CD4-positive, alpha-beta T cell (primary cell): ENCODE measurements at regions not wholly inside any gene's neighbourhood (a gene's known extent, or its start where the extent isn't known, plus 50 kb on each side); places are given as distances from the start of the nearest gene placed in this dataset.

ENCODE experiments used
- ATAC-seq: fragments of 200-7000 bp; cut with Tn5 transposase; one replicate; pipeline ENCODE4 v1.10.0; 2022; ENCODE audit warnings: mild to moderate bottlenecking; ENCODE audit not compliant: poor library complexity
- CTCF ChIA-PET: fragments of 350-600 bp; sonication (Branson Sonifier 250); formaldehyde crosslinking; loops from one replicate; lab custom pipeline; 2021; ENCODE audit warnings: antibody characterized with exemption, inconsistent platforms; lab: Charles Lee
- POLR2A ChIA-PET: fragments of 350-600 bp; sonication (Branson Sonifier 250); formaldehyde crosslinking; loops from one replicate; lab custom pipeline; 2021; ENCODE audit warnings: antibody characterized with exemption, inconsistent platforms; lab: Charles Lee
- DNase-seq, 14 experiments: peaks; one replicate each; pipeline ENCODE4 v3.0.0-alpha.2; 2013 to 2020; ENCODE audit warnings: mixed read lengths in 2 of 14
- H3K27ac ChIP-seq, 2 donors: one replicate each; pipeline versions ENCODE4 v1.5.1 to v1.7.0; 2013; ENCODE audit warnings: low read length in 2 of 2, low read depth in 1 of 2, mild to moderate bottlenecking in 1 of 2
- H3K27me3 ChIP-seq, 2 experiments: 1 replicate in 1 of 2; 2 replicates in 1 of 2; pipeline versions ENCODE4 v1.6.1 to v1.7.0; 2013; ENCODE audit warnings: low read length in 2 of 2, control low read depth in 1 of 2, mild to moderate bottlenecking in 1 of 2, moderate library complexity in 1 of 2; ENCODE audit not compliant: insufficient read depth in 2 of 2, control insufficient read depth in 1 of 2
- H3K36me3 ChIP-seq: one replicate; pipeline ENCODE4 v1.6.1; 2013; ENCODE audit warnings: low read length, control low read depth; ENCODE audit not compliant: insufficient read depth
- H3K4me1 ChIP-seq: one replicate; pipeline ENCODE4 v1.6.1; 2013; ENCODE audit warnings: low read length, control low read depth; ENCODE audit not compliant: insufficient read depth
- H3K4me3 ChIP-seq: one replicate; pipeline ENCODE4 v1.5.1; 2013; ENCODE audit warnings: mild to moderate bottlenecking, low read length, moderate library complexity
- H3K9me3 ChIP-seq, 2 experiments: 1 replicate in 1 of 2; 2 replicates in 1 of 2; pipeline versions ENCODE4 v1.6.1 to v1.7.0; 2013; ENCODE audit warnings: low read length in 2 of 2, mild to moderate bottlenecking in 2 of 2, control low read depth in 1 of 2, moderate library complexity in 1 of 2; ENCODE audit not compliant: control insufficient read depth in 1 of 2, insufficient read depth in 1 of 2
- H3K27ac Mint-ChIP-seq: one replicate; pipeline ENCODE4 v1.8.0; 2020; ENCODE audit warnings: mixed read lengths
- H3K27me3 Mint-ChIP-seq: one replicate; pipeline ENCODE4 v1.8.0; 2021; ENCODE audit warnings: mixed read lengths
- H3K36me3 Mint-ChIP-seq: one replicate; pipeline ENCODE4 v1.8.0; 2021; ENCODE audit warnings: low read depth, mixed read lengths
- H3K4me1 Mint-ChIP-seq: one replicate; pipeline ENCODE4 v1.8.0; 2021; ENCODE audit warnings: low read depth, mixed read lengths
- H3K4me3 Mint-ChIP-seq: one replicate; pipeline ENCODE4 v1.8.0; 2020; ENCODE audit warnings: mild to moderate bottlenecking, mixed read lengths
- H3K9me3 Mint-ChIP-seq: one replicate; pipeline ENCODE4 v1.8.0; 2020; ENCODE audit warnings: mixed read lengths
- intact Hi-C, 2 experiments: fragments of 100-400 bp; cut with DNase I in 1 of 2; cut with micrococcal nuclease in 1 of 2; formaldehyde crosslinking; loops; one replicate each; pipeline versions ENCODE4 v1.15.1 to v1.9.0; 2023 to 2025; cut with DNase I, micrococcal nuclease
- TF ChIP-seq, protein P1 (sequence below): fragments of 200-600 bp; IDR thresholded peaks from one replicate; pipeline ENCODE4 v1.8.0; 2022; ENCODE audit warnings: antibody characterized with exemption, mild to moderate bottlenecking

DNA sequence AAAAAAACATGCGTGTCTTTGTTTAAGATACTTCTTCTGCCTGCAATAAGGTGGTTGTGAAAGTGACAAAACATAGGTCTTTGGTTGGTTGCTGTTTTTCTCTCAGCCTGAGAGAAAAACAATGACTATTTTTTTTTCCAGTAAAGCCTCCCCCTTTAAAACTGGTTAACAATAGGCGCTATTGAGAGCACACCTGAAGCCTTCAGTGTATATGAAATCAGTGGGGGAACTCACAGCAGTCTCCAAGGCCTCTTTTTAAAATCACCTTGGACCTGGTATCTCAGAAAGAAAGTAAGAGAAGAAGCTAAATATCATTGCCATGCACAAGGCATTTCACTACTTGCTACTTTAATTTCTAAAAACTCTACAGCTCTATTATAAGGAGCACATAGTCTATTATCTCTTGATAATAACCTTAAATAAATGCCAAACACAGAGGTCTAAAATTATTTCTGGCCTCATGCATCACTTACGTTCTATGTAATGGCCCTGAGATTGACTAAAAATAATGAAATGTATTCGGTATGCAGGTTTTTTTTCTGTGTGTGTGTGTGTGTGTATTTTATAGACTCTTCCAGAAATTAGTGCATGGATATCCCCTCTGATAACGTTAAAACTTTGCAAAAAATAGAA lies 544.4 kb downstream of the TDRD15 start:
- ATAC-seq (no peak), DNase-seq (no peak)
- Histone ChIP-seq H3K9me3 (no peaks in the 10 kb centered on the region), H3K4me1 (no peaks in the 10 kb centered on the region), H3K27ac (no peak overlapping the region), H3K36me3 (no peaks in the 10 kb centered on the region), H3K27me3 (no peaks in the 10 kb centered on the region), H3K4me3 (no peak overlapping the region)
- no peaks in the 10 kb centered on the region for H3K27me3 Mint-ChIP-seq
- peaks cover 10% of the 10 kb centered on the region for H3K9me3 Mint-ChIP-seq
- no peak overlapping the region for H3K4me3 Mint-ChIP-seq
- ChIA-PET POLR2A (no interaction called here), CTCF (no interaction called here)
- TF ChIP-seq, protein P1, sequence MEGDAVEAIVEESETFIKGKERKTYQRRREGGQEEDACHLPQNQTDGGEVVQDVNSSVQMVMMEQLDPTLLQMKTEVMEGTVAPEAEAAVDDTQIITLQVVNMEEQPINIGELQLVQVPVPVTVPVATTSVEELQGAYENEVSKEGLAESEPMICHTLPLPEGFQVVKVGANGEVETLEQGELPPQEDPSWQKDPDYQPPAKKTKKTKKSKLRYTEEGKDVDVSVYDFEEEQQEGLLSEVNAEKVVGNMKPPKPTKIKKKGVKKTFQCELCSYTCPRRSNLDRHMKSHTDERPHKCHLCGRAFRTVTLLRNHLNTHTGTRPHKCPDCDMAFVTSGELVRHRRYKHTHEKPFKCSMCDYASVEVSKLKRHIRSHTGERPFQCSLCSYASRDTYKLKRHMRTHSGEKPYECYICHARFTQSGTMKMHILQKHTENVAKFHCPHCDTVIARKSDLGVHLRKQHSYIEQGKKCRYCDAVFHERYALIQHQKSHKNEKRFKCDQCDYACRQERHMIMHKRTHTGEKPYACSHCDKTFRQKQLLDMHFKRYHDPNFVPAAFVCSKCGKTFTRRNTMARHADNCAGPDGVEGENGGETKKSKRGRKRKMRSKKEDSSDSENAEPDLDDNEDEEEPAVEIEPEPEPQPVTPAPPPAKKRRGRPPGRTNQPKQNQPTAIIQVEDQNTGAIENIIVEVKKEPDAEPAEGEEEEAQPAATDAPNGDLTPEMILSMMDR = no peak
- intact Hi-C loops = no loop called here
- no peaks in the 10 kb centered on the region for H3K4me1 Mint-ChIP-seq
- no peak overlapping the region for H3K27ac Mint-ChIP-seq
- no peaks in the 10 kb centered on the region for H3K36me3 Mint-ChIP-seq

DNA sequence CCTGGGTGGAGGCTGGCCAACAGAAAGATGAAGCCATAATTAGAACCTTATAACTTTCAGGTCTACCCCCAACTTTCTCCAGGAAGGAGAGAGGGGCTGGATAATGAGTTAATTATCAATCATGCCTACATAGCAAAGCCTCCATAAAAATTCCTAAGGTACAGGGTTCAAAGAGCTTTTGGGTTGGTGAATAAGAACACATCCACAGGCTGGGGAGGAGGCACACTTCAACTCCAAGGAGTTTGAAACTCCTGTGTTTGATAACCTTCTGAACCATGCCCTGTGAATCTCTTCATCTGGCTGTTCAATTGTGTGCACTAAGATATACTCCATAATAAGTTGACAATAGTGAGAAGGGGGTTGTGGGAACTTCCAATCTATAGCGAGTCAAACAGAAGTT lies 552.3 kb downstream of the TDRD15 start:
- DNase-seq (no peak), ATAC-seq (no peak)
- Histone ChIP-seq H3K4me1 (no peaks in the 10 kb centered on the region), H3K4me3 (no peak overlapping the region), H3K27me3 (no peaks in the 10 kb centered on the region), H3K36me3 (no peaks in the 10 kb centered on the region), H3K27ac (no peak overlapping the region), H3K9me3 (no peaks in the 10 kb centered on the region)
- no peaks in the 10 kb centered on the region for H3K36me3 Mint-ChIP-seq
- TF ChIP-seq, protein P1 = no peak
- no peak overlapping the region for H3K4me3 Mint-ChIP-seq
- ChIA-PET CTCF (no interaction called here), POLR2A (no interaction called here)
- no peaks in the 10 kb centered on the region for H3K27me3 Mint-ChIP-seq
- H3K27ac Mint-ChIP-seq = no peak overlapping the region
- intact Hi-C loops = no loop called here
- no peaks in the 10 kb centered on the region for H3K4me1 Mint-ChIP-seq
- H3K9me3 Mint-ChIP-seq = peaks cover 5% of the 10 kb centered on the region

DNA sequence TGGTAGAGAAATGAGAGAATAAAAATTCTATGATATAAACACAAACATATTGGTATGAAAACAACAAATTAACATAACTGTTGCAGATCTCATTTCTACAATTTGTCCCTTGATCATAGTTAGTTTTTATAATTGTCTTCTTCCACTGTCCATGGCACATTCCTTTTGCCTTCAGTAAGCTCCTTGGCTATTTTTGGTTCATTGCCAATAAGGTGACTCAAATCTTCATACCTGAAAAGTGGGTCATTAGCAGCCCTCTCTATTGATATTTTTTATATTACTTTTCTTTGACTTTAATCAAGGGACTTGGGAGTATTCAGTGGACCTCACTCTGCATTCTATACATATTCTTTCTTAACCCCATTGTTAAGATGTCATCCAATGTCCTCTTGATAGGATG lies 552.9 kb downstream of the TDRD15 start:
- Histone ChIP-seq H3K27me3 (no peaks in the 10 kb centered on the region), H3K4me3 (no peak overlapping the region), H3K9me3 (no peaks in the 10 kb centered on the region), H3K4me1 (no peaks in the 10 kb centered on the region), H3K36me3 (no peaks in the 10 kb centered on the region), H3K27ac (no peak overlapping the region)
- H3K27ac Mint-ChIP-seq = no peak overlapping the region
- H3K9me3 Mint-ChIP-seq = peaks cover 5% of the 10 kb centered on the region
- H3K36me3 Mint-ChIP-seq = no peaks in the 10 kb centered on the region
- H3K27me3 Mint-ChIP-seq = no peaks in the 10 kb centered on the region
- DNase-seq = no peak
- POLR2A ChIA-PET = no interaction called here
- TF ChIP-seq, protein P1 = no peak
- no peak overlapping the region for H3K4me3 Mint-ChIP-seq
- ATAC-seq = no peak
- intact Hi-C loops = no loop called here
- CTCF ChIA-PET = no interaction called here
- no peaks in the 10 kb centered on the region for H3K4me1 Mint-ChIP-seq
